ENCODE measurements at regions not wholly inside any gene's neighbourhood (a gene's known extent, or its start where the extent isn't known, plus 50 kb on each side); places are given as distances from the start of the nearest gene placed in this dataset.

GRCh38 chr7:51601461-51601860 lies 284.9 kb upstream of the COBL start:
- TF ChIP-seq CTCF (IDR thresholded peaks at IDR 0.05) (no peak), POLR2A (IDR thresholded peaks at IDR 0.05) (no peak)

Data from body of pancreas (tissue), 4 donors.